Suppressor macrophage (primary cell): ENCODE measurements at regions not wholly inside any gene's neighbourhood (a gene's known extent, or its start where the extent isn't known, plus 50 kb on each side); places are given as distances from the start of the nearest gene placed in this dataset.

ENCODE experiments used
- DNase-seq, 4 experiments: peaks; one replicate each; pipeline ENCODE4 v3.0.0-alpha.2; 2020 to 2022

GRCh38 chr5:2530609-2531008, 220.9 kb downstream of the IRX2 start:
- DNase-seq = no peak

- no peak for DNase-seq
These were observed 221.9 kb downstream of the IRX2 start for GRCh38 chr5:2529371-2530092.

- DNase-seq = no peak
These were observed 226.1 kb downstream of the IRX2 start for GRCh38 chr5:2525351-2525750.

GRCh38 chr5:2524620-2525019, 226.9 kb downstream of the IRX2 start:
- DNase-seq = no peak

GRCh38 chr5:2523180-2523579, 228.3 kb downstream of the IRX2 start:
- no peak for DNase-seq

GRCh38 chr5:2522372-2522771, 229.1 kb downstream of the IRX2 start:
- no peak for DNase-seq

GRCh38 chr5:2519153-2519552, 232.3 kb downstream of the IRX2 start:
- no peak for DNase-seq

- no peak for DNase-seq
These were observed 234.0 kb downstream of the IRX2 start for GRCh38 chr5:2517451-2517850.

- DNase-seq = no peak
These were observed 236.2 kb downstream of the IRX2 start for GRCh38 chr5:2515180-2515764.

GRCh38 chr5:2514484-2514883, 237.0 kb downstream of the IRX2 start:
- no peak for DNase-seq

GRCh38 chr5:2511706-2512105, 239.8 kb downstream of the IRX2 start:
- no peak for DNase-seq

GRCh38 chr5:2511126-2511525, 240.4 kb downstream of the IRX2 start:
- DNase-seq = no peak

GRCh38 chr5:2509527-2509926, 241.9 kb downstream of the IRX2 start:
- no peak for DNase-seq

- no peak for DNase-seq
These were observed 243.0 kb downstream of the IRX2 start for GRCh38 chr5:2508514-2508913.

- DNase-seq = no peak
These were observed 243.9 kb downstream of the IRX2 start for GRCh38 chr5:2507611-2508010.

- no peak for DNase-seq
These were observed 244.9 kb downstream of the IRX2 start for GRCh38 chr5:2506603-2507002.

- DNase-seq = no peak
These were observed 246.3 kb downstream of the IRX2 start for GRCh38 chr5:2505217-2505616.

GRCh38 chr5:2502970-2503594, 248.4 kb downstream of the IRX2 start:
- no peak for DNase-seq

- DNase-seq = no peak
These were observed 251.6 kb downstream of the IRX2 start for GRCh38 chr5:2499917-2500316.

- no peak for DNase-seq
These were observed 254.6 kb downstream of the IRX2 start for GRCh38 chr5:2496891-2497290.

GRCh38 chr5:2496126-2496525, 255.4 kb downstream of the IRX2 start:
- no peak for DNase-seq

- no peak for DNase-seq
These were observed 258.1 kb downstream of the IRX2 start for GRCh38 chr5:2493356-2493755.

GRCh38 chr5:2492476-2492875, 259.0 kb downstream of the IRX2 start:
- no peak for DNase-seq

GRCh38 chr5:2491846-2492245, 259.6 kb downstream of the IRX2 start:
- no peak for DNase-seq
